ENCODE measurements at regions not wholly inside any gene's neighbourhood (a gene's known extent, or its start where the extent isn't known, plus 50 kb on each side); places are given as distances from the start of the nearest gene placed in this dataset.

- TF ChIP-seq, protein P1, sequence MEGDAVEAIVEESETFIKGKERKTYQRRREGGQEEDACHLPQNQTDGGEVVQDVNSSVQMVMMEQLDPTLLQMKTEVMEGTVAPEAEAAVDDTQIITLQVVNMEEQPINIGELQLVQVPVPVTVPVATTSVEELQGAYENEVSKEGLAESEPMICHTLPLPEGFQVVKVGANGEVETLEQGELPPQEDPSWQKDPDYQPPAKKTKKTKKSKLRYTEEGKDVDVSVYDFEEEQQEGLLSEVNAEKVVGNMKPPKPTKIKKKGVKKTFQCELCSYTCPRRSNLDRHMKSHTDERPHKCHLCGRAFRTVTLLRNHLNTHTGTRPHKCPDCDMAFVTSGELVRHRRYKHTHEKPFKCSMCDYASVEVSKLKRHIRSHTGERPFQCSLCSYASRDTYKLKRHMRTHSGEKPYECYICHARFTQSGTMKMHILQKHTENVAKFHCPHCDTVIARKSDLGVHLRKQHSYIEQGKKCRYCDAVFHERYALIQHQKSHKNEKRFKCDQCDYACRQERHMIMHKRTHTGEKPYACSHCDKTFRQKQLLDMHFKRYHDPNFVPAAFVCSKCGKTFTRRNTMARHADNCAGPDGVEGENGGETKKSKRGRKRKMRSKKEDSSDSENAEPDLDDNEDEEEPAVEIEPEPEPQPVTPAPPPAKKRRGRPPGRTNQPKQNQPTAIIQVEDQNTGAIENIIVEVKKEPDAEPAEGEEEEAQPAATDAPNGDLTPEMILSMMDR (conservative IDR thresholded peaks at IDR 0.05), result no peak
- TF ChIP-seq ZFX (IDR thresholded peaks at IDR 0.05), result no peak
Measured at GRCh38 chr6:166023273-166023989, 144.2 kb downstream of the TBXT start.
